Stimulated activated CD8-positive, alpha-beta memory T cell treated with anti-CD3 and anti-CD28 coated beads, Interleukin-15, amount 100 ng/mL, for 4 hours (primary cell): ENCODE measurements at regions not wholly inside any gene's neighbourhood (a gene's known extent, or its start where the extent isn't known, plus 50 kb on each side); places are given as distances from the start of the nearest gene placed in this dataset.

Source experiments
- DNase-seq, 2 donors: peaks; one replicate each; pipeline ENCODE4 v3.0.0-alpha.2; 2020; ENCODE audit warnings: low read depth in 2 of 2

DNA sequence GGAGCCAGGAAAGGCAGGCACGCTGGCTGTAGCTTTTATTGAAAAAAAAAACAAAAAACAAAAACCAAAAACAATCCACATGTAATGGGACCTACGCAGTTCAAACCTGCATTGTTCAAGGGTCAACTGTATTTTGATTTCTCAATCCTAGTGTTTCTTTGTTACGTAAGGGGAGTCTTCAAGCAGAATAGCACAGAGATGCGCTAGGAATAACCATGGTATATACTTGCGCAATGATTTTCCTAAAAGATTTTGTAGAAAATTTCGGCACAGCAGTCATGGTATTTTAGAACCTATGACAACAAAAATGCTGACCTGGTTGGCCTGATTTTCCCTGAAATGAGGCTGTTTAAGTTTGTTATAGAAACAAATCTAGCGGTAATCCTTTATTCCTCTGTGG lies 1110.5 kb upstream of the WWC1 start:
- DNase-seq, result no peak

DNA sequence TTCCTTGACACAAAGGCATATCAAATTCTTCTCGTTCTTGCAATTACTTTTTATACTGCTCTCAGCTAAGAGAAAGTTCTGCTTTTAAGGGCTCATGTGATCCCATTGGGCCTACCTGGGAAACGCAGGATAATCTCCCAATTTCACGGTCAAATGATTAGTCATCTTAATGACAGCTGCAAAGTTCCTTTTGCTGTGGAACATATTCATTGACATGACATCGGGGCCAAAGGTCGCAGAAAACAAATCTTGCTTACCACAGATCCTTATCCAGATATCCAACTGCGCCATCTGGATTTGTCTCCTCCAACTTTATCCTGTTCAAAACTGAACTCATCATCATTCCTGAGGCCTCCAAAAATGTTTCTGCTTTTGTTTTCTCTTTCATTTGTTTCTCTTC lies 1085.6 kb upstream of the WWC1 start:
- no peak for DNase-seq

DNA sequence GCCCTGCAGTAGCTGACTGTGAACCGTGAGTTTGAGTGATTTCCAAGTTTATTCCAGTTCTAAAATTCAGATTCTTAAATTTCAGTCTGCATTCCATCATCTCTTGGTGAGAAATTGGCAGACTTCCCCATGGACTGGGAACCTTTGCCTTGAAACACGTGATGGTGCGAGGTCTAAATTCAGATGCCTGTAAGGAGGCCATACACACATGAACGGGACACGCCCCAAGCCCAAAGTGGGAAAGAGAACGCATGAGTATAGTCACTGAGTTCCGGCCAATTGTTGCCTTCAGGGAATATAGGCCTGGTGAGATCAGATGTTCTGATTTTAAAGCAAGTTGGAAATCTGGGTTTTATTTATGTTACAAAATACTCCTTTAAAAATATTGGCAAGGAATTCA lies 1084.4 kb upstream of the WWC1 start:
- DNase-seq, result no peak

DNA sequence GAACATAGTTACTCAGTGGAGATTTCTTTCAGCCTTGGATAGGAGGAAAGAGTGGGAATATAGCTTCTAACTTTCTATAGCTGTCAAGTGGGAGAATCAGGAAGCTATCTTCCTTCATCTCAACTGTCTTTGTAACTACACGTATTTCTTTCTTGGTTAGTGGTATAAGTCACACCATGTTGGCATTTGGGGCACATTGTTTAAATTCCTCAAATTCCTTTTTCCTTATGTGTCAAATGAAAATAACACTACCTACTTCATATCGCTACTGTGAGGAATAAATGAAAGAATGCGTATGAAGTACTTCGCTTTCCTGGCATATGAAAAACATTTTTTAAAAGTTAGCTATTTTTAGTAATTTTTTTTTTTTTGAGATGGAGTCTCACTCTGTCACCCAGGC lies 1082.5 kb upstream of the WWC1 start:
- DNase-seq, result no peak

DNA sequence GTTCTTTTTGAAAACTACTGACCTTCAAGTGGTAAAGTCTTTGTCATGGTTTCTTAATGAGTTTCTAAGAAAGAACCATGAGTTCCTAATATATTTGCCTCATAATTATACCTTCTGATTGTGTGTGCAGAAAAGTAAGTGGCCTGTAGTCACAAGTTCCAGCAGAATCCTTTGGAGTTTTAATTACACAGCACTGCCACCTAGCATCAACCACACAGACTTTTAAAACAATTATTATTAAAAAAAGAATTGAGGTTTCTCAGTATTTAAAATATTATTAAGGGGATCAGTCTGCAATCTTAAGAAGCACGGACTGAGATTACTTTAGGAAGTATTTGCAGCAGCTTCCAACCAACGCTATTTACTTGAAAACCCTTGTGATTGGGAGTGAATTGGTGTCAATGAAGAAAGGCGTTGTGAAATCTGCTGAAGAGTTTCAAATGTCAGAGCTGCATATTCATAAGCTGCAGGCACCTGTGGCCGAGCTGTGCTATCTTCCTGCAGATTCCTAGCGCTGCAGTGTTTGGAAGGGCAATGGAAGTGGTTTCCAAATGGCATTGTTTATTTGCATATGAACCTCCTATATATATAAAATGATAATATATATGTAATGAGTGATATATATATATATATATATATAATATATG lies 1074.2 kb upstream of the WWC1 start:
- no peak for DNase-seq

DNA sequence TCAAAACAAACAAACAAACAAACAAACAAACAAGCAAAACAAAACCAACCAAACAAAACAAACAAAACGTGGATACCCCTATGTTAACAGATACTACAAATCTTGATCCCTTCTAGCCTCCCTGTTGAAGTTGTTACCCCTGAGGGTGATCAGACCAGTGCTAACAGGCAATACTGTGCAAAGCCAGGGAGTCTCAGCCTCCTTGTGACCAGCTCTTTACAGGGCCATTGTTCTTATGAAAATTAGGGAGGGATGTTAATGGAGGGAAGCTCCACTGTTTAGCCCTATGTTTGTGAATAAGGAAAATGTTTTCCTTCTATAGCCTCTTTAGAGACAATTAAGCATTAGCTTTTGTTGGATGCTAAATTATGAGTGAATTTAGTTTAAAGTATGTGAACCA lies 1072.1 kb upstream of the WWC1 start:
- DNase-seq, result no peak

DNA sequence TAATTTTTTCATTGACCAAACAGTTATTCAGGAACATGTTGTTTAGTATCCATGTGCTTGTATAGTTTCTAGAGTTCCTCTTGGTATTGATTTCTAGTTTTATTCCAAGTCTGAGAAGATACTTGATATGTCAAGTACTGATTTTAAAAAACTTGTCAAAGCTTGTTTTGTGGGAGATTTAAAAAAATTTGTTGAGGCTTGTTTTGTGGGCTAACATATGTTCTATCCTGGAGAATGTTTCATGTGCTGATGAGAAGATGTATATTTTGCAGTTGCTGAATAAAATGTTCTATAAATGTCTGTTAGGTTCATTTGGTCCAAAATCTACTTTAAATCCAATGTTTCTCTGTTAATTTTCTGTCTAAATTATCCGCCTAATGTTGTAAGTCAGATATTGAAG lies 1065.1 kb upstream of the WWC1 start:
- no peak for DNase-seq

DNA sequence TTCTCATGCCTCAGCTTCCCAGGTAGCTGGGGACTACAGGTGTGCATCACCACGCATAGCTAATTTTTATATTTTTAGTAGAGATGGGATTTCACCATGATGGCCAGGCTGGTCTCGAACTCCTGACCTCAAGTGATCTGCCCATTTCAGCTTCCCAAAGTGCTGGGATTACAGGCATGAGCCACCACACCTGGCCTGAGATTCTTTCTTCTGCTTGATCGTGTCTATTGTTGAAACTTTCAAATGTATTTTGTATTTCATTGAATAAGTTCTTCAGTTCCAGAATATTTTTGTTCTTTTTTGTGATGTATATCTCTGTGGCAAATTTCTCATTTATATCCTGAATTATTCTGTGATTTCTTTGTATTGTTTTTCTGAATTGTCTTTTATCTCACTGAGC lies 1063.3 kb upstream of the WWC1 start:
- DNase-seq, result no peak

DNA sequence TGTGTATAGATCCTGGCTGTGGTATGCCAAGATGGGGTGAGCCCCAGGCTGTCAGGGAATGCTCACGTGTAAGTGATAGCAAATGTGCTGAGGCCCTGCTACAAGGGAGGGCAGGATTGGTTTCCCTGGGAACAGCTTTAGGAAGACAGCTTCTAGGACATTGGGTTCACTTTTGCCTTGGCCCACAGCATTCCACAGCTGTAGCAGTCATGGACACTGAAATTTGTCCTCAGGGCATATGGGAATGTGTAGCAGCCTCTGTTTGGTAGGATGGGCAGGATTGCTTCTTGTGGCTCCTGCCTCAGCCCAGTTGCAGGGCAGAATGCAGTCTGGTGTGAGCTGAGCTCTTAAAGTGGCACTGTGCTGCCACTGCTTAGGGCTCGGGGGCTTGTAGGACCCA lies 1061.7 kb upstream of the WWC1 start:
- DNase-seq, result no peak

DNA sequence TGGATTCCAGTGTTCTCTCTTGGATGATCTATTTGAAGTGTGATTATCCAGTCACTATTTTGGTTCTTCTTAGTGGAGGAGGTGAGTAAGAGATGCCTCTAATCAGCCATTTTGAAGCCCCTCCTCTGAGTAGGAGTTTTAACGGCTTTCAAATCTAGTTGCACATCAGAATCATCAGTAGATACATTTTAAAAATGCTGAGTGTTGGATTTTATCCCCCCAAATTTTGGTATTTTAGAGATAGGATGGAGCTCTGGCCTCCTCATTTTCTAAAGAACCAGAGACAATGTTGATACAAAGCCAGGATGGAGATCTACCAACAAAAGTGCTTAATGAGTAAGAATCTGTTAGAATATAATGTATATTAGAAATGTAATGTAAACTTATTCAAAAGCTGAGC lies 1061.0 kb upstream of the WWC1 start:
- no peak for DNase-seq

DNA sequence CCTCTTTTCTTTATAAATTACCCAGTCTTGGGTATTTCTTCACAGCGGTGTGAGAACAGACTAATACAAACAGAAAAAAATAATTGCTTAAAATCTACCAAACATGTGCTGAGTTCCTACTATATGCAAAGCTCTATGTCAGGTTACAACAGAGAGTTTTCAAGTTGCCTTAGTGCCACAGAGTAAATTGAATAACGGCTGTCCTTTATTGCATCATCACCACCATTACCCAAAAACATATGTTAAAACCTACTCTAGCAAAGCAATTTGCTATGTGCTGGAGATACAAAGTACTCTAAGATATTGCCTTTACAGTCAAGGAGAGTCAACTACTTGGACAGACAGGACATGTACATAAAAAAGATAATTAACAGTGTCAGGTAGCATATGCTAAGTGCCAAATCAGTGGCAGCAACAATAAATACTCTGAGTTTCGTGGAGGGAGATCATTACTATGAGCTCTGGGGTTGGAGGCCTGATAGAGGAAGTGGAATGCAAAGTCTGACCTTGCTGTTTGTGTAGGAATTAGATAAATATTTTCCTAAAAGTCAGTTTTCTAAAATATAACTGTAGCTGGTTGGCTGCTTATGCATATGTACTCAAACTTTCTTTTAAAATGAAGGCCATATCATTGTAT lies 1058.7 kb upstream of the WWC1 start:
- DNase-seq, result no peak

DNA sequence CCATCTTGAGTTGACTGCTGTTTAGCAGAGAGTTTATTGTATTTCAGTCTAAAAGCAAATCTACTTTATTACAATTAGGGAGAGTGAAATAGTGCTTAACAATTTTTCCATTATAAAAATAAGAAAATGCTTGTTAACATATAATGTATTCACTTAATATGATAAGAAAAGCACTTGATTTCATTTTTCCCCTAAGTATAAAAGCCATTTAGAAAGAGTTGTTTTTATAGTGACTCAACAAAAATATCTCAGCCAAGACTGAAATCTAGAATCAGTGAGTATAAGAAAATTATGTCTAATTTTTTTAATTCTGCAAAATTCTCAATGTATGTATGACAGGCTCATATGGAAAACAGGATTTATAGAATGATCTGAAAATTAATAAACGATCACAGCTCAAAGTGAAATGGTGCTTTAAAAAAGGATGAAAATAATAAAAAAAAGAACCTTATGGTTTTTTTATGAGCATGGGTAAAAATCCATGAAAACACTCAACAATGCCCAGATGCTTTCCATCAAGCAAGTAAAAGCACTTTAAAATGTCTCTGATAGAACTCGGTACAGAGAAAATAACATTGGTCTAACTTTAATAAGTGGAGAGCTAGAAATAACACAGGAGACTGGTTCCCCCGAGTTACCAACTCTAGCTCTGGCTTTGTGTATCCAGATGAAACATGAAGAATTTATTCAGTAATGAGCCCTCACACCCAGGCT lies 1057.8 kb upstream of the WWC1 start:
- DNase-seq, result no peak

DNA sequence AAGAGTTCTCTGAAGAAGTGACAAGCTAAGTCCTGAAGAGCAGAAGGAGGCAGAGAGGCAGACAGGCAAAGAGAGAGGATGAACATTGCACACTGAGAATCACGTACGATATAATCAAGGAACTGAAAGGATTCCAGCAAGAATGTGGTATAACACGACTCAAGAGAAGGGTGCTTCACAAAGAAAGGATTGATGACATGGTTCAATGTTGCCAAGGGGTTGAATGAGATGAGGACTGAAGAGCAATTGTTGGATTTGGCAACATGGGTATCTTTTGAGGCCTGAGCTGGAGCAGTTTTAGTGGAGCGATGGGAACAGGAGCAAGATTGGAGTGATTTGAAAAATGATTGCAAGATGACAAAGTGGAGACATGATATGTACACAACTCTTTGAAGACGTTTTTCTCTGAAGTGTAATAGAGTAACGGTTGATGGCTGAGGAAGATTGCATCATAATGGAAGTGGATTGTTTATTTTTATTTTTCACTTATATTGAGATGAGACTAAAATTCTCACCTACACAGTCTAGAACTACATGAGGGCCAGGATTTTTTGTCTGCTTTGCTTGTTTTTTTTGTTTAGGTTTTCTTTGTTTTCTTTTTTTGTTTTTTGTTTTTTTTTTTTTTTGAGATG lies 1049.9 kb upstream of the WWC1 start:
- DNase-seq, result no peak

DNA sequence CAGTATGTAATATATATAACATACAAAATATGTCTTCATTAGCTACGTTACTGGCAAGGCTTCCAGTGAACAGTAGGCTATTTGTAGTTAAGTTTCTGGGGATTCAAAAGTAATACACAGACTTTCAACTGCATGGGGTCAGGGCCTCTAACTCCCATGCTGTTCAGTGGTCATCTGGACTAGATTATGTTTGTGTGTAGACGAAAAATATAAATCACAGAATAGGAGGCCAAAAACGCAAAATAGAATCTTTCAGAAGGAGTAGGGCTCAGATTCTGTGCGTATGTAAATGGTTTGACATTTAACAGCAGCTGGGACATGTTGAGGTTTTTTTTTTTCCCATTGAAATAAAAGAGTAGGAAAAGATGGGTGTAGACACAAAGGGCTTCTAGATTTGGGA lies 1048.7 kb upstream of the WWC1 start:
- no peak for DNase-seq

DNA sequence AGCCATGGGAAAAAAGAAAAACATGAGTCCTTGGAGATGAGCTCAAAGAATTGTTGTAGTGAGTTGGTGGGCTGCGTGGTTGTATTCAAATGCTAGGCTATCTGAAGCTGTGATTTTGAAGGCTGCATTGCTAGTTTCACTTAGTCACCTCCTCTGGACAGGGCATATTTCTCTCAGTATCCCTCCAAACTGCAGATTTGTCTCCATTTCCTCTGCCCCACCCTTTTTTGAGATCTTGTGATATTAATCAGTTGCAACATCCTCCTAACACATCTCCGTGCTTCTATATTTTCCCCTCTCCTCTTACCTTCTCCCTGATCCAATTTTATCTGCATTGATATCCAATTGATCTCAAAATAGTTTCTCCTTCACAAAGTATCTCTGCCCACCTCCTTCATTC lies 1048.0 kb upstream of the WWC1 start:
- no peak for DNase-seq

DNA sequence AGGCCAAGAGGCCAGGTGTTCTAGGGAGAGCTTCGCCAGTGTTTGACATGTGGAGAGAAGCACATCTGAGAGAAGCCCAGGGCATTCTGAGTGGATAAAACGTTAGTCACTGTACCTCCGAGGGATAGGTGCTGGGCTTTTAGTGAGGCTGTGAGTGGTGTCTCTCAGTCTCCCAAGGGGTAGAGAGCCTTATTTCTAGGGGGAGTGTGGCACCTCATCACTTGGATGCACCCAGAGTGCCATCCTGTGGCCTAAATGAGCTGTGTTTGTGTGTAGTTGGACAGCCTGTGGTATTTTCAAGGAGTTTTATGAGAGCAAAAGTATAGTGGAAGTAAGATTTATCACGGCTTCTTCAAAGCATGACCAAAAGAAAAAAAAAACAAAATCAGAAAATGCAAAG lies 1046.9 kb upstream of the WWC1 start:
- DNase-seq, result no peak

DNA sequence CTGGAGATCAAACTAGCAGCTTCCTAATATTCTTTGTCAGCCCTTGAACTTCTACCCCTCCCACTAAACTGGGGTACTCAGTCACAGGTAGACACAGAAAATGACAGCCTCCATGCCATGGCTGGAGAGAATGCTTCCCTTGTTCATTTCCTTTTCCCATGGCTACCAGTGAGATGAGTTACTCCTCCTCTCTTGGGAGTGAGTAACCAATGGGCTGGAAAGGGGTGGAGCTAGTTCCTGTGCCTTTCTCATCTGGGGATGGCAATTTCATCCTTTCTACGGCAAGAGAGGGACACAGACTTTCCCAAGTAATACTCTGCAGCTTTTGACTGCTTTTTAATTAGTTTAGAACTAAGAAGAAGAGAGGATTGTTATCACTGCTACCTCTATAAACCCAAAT lies 1045.6 kb upstream of the WWC1 start:
- DNase-seq, result no peak

DNA sequence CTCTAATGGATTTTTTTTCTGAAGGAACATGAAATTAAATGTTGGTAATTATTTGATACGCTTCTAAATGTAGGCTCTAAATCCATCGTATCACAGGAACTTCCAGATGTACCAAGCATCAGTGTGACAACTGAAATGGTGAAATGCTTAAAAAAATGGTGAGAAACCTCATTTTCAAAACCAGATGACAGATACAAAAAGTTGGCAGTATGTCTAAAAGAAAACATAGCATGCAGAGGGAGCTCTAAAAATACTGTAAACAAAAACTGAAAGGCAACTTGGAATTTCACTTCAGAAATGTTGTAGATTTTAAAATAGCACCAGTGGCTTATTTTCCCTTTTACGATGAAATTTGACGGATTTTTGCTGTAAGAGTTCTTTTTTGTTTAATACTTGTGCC lies 1043.6 kb upstream of the WWC1 start:
- DNase-seq, result no peak

DNA sequence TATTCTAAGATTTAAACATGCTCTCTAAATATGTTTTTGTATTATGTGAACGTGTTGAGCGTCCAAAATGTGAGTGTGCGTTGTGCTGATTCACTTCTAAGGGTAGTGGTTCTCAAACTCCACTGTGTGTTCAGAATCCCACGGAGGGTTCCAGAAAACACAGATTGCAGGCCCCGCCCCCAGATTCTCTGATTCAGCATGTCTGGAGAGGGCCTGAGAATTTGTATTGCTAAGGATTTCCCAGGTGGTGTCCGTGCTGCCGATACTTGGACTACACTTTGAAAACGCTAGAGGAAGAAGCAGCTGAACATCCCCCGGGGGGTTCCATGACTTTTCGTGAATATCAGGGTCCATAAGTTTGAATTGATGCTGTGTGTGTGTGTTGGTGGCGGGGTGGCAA lies 1043.2 kb upstream of the WWC1 start:
- DNase-seq, result no peak

DNA sequence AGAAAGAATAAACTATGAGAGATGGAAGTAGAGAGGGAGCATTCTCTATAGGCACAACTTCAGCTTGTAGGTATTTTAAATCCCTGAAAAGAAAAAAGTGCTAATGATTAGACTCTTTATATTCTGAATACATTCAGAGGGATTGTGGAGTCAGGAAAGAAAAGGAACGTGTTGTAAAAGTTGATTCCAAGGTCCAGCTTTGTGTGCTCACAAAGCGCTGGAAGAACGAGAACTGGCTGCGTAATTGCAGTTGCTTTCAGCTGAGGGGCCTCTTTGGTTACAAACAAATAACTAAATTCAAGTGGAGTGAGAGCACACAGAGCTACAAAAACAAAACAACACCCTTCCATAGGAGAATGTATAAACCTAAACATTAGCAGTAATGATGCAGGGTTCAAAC lies 1040.4 kb upstream of the WWC1 start:
- no peak for DNase-seq

DNA sequence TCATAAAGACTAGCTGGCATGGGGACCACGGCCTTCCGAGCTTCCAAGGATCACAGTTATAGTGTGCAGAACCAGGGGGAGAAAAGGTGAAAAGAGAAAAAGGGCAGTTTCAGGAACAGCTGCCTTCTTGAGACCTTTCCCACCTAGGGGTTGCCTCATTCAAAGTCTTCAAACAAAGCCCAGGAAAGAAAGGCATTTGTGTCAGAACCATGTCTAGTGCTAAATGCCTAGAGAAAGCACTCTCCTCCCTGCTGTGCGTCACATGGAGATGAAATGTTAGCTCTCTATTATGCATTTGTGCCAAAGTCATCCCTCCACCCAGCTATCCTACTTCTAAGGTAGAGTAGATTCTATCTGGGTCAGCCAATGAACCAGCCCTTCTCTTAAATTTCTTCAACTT lies 1037.3 kb upstream of the WWC1 start:
- DNase-seq, result no peak

DNA sequence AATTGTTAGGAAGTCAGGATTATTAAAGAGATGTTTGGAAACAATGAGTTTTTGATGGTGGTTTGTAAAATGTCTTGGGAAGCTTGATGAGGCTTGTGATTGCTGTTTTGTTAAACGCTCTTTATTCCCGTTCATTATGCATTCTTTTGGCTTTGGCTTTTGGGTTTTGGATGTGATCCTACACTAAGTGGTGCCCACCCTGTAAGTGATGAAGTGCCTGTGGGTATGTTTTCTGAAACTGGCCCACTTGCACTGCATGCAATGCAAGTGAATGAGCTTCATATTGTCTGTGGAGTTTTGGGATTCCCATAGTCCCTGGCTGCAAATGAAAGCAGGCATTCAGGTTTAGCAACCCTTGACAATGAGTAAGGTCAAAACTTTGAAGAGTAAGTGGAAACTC lies 1035.5 kb upstream of the WWC1 start:
- no peak for DNase-seq

DNA sequence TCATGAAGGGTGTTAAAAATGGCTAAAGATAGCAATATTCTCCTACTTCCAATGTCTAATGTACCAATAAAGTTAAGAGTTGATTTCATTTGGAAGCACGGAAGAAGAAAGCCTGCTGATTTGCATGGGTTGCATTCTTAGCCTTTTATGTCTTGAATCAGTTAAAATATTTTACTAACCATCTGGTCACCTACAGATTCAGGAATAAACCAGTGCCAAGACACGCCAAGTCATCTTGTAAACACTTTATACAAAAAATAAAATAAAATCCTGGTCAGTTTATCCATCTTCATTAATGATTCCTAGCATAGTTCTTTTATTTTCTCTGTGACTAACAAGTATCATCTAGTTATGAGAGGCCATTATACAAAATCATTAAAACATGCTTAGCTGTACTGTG lies 1031.6 kb upstream of the WWC1 start:
- DNase-seq, result no peak
